ENCODE measurements at regions not wholly inside any gene's neighbourhood (a gene's known extent, or its start where the extent isn't known, plus 50 kb on each side); places are given as distances from the start of the nearest gene placed in this dataset.
"Not testable (repeated sequence)": the region's sequence is repeated elsewhere in the genome, so short reads cannot be mapped to it uniquely, and the experiment has no call there.

GRCh38 chr6:104486035-104486434 is 373.7 kb downstream of the HACE1 start:
- DNase-seq = no peak

- DNase-seq = no peak
These were observed 375.1 kb downstream of the HACE1 start for GRCh38 chr6:104484626-104485025.

DNA sequence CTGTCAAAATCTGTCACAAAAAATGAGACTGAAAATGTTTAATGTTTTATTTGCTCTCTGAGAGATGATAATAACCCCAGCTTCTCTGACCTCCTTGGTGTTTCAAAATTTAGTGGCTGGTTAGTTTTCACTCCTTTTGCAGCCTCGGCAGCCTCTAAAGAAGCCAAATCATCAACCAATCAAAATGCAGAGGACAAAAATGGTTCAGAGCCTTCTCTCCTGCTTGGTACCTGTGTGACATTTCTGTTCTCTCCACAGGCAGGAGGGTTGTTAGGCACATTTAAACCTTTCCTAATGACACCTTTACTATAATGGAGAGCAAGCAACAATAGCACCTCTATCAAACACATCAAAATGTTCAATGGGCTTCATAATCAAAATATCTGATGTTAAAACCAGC is 375.5 kb downstream of the HACE1 start:
- no peak for DNase-seq

DNA sequence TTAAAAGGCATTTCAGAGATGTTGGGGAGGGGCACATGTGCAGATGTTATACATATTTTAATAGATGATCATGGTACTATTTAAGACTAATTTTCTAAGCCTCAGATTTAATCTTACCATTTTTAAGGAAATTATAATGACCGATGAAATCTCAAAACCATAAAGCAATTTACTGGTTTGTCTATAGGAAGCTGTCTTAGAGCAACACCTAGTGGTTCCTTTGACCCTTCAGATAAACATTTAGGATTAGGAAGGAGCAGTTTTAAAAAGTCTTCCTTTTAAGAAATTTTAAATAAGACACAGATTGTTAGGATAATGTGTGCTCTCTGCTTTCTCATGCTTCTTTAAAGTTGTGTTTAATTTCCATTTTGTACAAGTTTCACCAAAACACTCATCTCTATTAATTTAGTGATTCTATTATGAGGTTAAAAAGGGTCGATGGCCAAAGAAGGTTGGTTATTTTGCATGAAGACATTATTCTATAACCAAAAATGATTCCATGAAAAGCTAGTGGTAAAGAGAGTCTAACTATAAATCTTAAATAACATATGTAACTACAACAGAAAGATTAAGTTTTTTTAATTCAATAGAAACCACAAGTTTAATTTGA is 376.4 kb downstream of the HACE1 start:
- DNase-seq = no peak

- DNase-seq = no peak
These were observed 382.1 kb downstream of the HACE1 start for GRCh38 chr6:104477569-104477968.

DNA sequence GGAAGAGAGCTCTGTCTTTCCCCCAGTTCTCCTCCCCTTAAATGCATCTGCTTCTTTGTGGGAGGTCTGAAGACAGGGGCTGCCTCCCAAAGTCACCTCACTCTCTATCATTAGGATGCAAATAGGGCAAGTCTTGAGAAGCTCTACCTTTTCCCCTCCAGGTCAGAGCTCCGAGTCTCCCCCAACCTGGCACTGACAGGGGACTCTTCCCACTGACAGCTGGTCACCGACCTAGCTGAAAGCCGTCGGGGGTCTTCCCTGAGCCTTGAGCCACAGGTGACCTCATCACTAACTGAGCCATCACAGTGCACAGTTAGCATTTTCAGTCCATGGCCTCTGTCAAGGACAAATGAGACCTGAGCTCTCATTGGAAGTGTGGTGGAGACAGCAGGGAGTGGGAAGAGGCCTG is 386.7 kb downstream of the HACE1 start:
- no peak for DNase-seq

DNA sequence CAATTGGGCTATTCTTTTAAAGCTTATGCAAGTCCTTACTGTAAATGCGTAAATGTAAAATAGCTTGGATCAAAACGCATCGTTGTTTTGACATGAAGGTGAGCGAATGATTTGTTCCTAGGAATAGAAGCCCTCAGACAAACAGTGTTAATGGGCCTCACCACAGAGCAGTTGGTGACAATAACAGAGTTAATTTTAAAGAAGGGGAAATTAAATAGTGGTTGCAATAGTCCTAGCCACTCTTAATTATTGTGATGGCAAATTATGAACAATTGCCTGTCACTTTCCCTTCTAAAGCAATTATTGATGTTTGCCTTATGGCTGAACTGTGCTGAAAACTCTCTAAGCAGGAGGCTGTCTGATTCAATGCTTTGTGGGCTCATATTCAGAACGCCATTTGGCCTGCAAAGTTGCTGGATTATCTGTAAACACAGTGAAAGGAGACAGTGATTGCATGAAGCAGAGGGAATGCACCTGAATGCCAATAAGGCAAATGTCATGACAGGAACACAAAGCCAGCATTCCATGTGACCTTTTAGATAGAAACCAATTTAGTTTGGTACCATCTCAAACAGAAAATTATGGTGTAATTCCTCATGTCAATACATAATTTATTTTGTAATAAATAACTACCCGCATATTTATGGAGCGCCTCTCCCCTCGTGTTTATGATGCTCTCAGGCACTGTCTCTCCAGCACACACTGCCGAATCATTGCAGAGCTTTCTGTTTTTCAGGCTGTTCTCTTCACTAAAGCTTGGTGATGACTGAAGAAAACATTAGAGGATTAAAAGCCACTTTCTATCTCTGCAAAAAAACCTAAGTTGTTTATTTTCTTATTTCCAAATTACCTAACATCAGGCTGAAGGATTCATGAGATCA is 387.5 kb downstream of the HACE1 start:
- DNase-seq = no peak

GRCh38 chr6:104466306-104466705 is 393.4 kb downstream of the HACE1 start:
- DNase-seq = no peak

DNA sequence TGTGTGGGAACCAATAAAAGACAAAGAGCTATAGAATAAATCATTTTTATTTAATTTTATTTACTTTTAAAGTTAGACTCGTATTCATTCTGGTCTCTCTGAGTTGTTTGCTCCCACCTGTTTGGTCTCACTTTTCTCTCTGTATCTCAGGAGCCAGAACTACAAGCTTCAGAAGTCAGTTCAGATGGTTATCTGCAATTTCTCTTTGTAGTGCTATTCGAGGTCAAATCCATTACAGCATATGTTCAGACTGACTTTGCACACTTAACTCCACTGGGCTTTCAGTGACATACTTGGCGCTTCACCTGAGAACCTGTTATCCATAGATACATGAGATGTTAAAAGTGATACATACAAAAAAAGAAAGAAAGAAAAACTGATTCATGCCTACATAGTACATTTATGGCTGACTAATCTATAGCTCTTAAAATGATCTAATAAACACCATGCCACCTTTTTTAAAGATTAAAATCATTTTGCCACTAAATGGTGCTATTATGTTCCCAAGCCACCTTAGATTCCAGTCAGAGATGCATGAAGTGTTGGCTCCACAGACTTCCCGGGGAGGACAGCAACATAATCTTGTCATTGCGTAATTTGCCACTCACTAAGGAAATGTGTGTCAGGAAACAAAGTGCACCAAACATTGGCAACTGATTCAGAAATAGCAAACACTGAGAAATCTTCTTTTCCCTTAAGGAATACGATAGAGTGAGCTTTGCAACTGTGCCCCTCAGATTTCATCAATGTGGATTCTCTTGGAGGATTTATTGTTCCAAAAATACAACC is 396.7 kb downstream of the HACE1 start:
- DNase-seq = no peak

GRCh38 chr6:104460738-104461483 is 398.8 kb downstream of the HACE1 start:
- DNase-seq = no peak

- DNase-seq = no peak
These were observed 400.2 kb downstream of the HACE1 start for GRCh38 chr6:104459543-104459942.

DNA sequence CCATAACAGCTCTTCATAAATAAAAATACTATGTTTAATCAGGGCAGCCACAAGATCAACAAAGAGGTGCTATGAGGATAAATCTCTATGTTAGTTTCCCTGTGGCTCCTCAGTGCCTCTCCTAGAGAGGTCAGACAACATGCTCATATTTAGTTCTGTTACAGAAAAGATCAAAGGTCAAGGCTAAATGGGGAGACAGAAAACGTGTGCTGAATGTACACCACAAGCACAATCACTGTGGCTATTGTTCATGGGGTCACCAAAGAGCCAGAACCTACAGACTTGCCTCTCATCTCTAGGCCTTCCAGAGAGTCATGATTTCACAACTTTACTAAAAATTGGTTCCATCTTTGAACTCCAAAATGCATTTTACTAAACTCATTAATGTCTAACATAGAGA is 409.8 kb downstream of the HACE1 start:
- DNase-seq = no peak

DNA sequence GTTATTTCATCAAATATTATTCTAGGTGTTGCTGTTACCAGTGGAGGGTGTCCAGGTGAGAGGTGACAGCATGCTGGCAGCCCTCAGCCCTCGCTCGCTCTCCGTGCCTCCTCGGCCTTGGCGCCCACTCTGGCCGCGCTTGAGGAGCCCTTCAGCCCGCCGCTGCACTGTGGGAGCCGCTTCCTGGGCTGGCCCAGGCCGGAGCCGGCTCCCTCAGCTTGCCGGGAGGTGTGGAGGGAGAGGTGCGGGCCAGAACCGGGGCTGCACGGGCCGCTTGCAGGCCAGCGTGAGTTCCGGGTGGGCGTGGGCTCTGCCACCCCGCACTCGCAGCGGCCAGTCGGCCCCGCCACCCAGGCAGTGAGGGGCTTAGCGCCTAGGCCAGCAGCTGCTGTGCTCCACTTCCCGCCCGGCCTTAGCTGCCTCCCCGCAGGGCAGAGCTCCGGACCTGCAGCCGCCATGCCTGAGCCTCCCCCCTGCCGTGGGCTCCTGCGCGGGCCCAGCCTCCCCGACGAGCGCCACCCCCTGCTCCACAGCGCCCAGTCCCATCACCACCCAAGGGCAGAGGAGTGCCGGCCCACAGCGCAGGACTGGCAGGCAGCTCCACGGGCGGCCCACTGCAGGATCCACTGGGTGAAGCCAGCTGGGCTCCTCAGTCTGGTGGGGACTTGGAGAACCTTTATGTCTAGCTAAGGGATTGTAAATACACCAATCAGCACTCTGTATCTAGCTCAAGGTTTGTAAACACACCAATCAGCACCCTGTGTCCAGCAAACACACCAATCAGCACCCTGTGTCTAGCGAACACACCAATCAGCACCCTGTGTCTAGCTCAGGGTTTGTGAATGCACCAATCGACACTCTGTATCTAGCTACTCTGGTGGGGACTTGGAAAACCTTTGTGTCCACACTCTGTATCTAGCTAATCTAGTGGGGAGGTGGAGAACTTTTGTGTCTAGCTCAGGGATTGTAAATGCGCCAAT is 413.3 kb downstream of the HACE1 start:
- DNase-seq = not testable (repeated sequence)

- DNase-seq = no peak
These were observed 425.2 kb downstream of the HACE1 start for GRCh38 chr6:104434519-104434918.

- no peak for DNase-seq
These were observed 428.6 kb downstream of the HACE1 start for GRCh38 chr6:104431096-104431495.

DNA sequence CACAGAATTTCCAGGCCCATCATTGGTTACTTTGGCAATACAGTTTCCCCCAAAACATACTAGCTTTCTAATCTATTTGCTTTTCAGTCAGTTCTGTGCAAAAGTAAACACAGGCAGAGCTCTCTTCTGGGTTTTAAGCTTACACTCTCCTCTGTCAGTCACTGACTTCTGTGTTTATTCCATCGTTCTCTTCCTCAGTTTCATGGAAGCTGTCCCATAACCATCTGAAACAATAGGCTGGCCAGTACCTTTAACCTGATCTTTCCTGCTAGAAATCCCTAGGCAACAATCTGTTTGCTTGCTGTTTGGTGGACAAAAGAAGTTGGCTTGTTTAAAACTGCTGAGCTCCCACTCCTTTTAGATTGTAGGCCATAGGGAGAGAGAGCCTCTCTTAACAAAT is 431.5 kb downstream of the HACE1 start:
- no peak for DNase-seq

DNA sequence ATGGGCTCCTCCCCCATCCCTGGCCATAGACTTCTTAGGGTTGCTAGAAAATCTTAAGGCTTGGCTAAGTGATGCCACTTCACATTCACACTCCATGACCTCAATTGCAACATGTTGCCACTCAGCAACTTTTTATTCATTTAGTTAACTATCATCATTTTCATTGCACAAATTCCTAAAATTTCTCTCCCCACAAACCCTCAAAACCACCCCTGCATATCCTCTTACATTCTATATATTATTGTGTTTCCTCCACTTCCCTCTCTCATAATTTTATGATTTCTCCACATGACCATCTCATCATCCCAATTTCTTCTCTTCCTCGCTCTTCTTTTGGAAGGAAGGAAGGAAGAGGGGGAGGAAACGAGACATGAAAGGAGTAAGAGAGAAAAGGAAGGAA is 436.0 kb downstream of the HACE1 start:
- DNase-seq = no peak

DNA sequence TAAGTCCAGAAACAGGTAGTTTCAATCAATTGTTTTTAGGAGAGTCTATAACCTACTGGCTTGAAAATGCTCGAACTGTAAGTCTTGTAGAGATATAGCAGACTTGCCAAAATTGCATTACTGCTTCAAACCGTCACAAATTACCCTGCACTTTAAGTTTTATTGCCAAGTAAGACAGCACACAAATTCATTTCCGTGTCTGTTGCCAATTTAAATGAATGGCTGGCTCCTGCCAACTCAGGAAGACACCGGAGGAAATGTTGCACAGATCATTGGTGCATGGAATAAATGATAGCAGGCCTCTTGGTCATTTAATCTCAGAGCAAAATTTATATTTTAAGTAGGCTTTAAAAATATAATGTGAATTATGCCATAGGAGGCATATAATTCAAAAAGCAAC is 438.1 kb downstream of the HACE1 start:
- no peak for DNase-seq

DNA sequence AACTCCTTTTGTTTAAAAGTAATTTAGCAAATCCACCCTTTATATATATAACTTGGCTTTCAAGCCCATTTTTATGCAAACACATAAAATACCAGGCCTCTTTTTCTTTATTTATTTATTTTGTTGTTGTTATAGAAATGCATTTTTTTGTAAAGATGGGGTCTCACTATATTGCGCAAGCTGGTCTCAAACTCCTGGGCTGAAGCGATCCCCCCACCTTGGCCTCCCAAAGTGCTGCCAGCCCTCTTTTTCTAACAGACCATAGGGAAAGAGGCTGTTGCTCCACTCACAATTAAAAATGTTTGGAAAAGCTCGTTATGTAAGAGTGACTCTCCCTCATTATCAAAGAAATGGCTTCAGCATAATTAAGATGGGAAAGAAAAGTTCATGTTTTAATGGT is 440.9 kb downstream of the HACE1 start:
- DNase-seq = no peak

DNA sequence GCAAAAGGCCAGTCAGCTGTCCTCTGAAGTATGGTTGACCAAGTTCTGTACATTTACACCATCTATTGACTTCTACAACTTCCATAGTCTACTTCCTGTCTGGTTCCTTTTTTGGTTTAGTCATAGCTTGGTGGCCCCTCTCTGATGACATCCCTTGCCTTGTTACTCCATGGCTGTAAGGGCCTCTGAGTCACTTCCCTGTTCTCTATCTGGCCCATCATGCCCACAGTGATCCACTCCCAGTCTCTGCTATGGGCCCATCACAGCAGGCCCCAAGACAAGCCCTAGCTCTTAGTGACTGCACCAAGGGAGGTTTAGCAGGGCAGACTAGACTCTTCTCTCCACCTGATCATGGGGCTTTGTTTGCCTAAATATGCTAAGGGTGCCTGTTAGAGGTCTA is 441.6 kb downstream of the HACE1 start:
- no peak for DNase-seq

DNA sequence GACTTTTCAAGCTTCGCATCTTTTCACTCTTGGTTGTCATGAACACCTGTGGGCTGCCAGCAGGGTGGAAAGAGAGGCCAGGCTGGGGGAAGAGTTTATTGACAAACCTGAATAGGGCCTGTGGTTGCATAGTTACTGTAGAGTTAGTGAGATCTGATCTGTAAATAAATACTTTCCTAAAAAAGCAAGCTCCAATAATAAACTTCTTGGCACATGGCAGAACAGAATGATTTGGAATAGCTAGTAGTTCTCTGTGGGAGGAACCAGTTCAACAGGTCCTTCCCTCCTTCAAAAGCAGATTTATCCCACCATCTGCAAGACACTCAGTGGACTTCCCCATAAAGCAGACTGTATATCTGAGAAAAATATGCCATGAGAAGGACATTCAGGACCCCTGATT is 445.0 kb downstream of the HACE1 start:
- DNase-seq = no peak

GRCh38 chr6:104413767-104414166 is 446.0 kb downstream of the HACE1 start:
- DNase-seq = no peak

All from stimulated activated naive CD4-positive, alpha-beta T cell (primary cell).